H1 (cell line): ENCODE measurements at regions not wholly inside any gene's neighbourhood (a gene's known extent, or its start where the extent isn't known, plus 50 kb on each side); places are given as distances from the start of the nearest gene placed in this dataset.

ENCODE experiments used
- CTCF ChIA-PET: fragments of 300-600 bp; sonication (Branson Sonifier 250); formaldehyde crosslinking; loops from one replicate; lab custom pipeline; 2021; ENCODE audit not compliant: partially characterized antibody; lab: Charles Lee
- POLR2A ChIA-PET: fragments of 300-600 bp; sonication (Branson Sonifier 250); formaldehyde crosslinking; loops from one replicate; lab custom pipeline; 2021; ENCODE audit warnings: inconsistent platforms; ENCODE audit not compliant: partially characterized antibody; lab: Charles Lee
- DNase-seq, 2 experiments: peaks; one replicate each; pipeline versions ENCODE4 v3.0.0 to v3.0.0-alpha.2; 2010 to 2022; ENCODE audit warnings: low spot score in 2 of 2, low read depth in 1 of 2, mixed read lengths in 1 of 2
- FAIRE-seq: peaks from 2 replicates; lab custom pipeline; 2011; peaks lifted over from hg19 to GRCh38; lab: Jason Lieb, UNC
- H2AFZ ChIP-seq: 2 replicates; pipeline ENCODE4 v1.8.1; 2012; ENCODE audit warnings: low read length, inconsistent platforms
- H2AK5ac ChIP-seq: 2 replicates; pipeline ENCODE4 v1.6.1; 2013; ENCODE audit warnings: low read depth, low read length
- H2BK120ac ChIP-seq: replicated peaks from 2 replicates; pipeline ENCODE3; 2013; ENCODE audit warnings: low read depth, low read length, inconsistent platforms
- H2BK12ac ChIP-seq: 2 replicates; pipeline ENCODE4 v1.6.1; 2013; ENCODE audit warnings: low read depth, low read length
- H2BK15ac ChIP-seq: 2 replicates; pipeline ENCODE4 v1.6.1; 2013; ENCODE audit warnings: low read length
- H2BK20ac ChIP-seq: 2 replicates; pipeline ENCODE4 v1.6.1; 2013; ENCODE audit warnings: low read length
- H2BK5ac ChIP-seq: 2 replicates; pipeline ENCODE4 v1.6.1; 2013; ENCODE audit warnings: low read depth, low read length
- H3K14ac ChIP-seq: 2 replicates; pipeline ENCODE4 v1.6.1; 2013; ENCODE audit warnings: inconsistent platforms; ENCODE audit not compliant: insufficient read length
- H3K18ac ChIP-seq: 2 replicates; pipeline ENCODE4 v1.6.1; 2013; ENCODE audit warnings: low read length; ENCODE audit errors: extremely low read depth
- H3K23ac ChIP-seq: 2 replicates; pipeline ENCODE4 v1.6.1; 2013; ENCODE audit warnings: inconsistent platforms; ENCODE audit not compliant: insufficient read length
- H3K23me2 ChIP-seq: 2 replicates; pipeline ENCODE4 v1.6.1; 2013; ENCODE audit warnings: low read depth, low read length
- H3K27ac ChIP-seq: 2 replicates; pipeline ENCODE4 v1.6.1; 2011; ENCODE audit warnings: low read depth, low read length, inconsistent platforms
- H3K27me3 ChIP-seq, 4 experiments: replicated peaks in 1 of 4; 1 replicate in 1 of 4; 2 replicates in 3 of 4; pipeline versions ENCODE4 v1.6.1 to v1.8.1; 2011 to 2013; ENCODE audit warnings: low read length in 3 of 4, mild to moderate bottlenecking in 3 of 4, inconsistent platforms in 2 of 4, mixed read lengths in 2 of 4, moderate library complexity in 1 of 4; ENCODE audit not compliant: control insufficient read depth in 3 of 4, insufficient read depth in 3 of 4; ENCODE audit errors: extremely low read depth in 1 of 4
- H3K36me3 ChIP-seq, 4 experiments: 2 replicates each; pipeline versions ENCODE4 v1.6.1 to v1.8.1; 2011 to 2013; ENCODE audit warnings: mild to moderate bottlenecking in 4 of 4, low read length in 3 of 4, moderate library complexity in 2 of 4, control low read depth in 1 of 4, inconsistent platforms in 1 of 4; ENCODE audit not compliant: insufficient read depth in 4 of 4, control insufficient read depth in 2 of 4
- H3K4ac ChIP-seq: replicated peaks from 2 replicates; pipeline ENCODE3; 2013; ENCODE audit warnings: low read length, low read depth, mixed read lengths, inconsistent platforms; ENCODE audit not compliant: insufficient read length
- H3K4me1 ChIP-seq, 4 experiments: replicated peaks in 1 of 4; 1 replicate in 1 of 4; 2 replicates in 3 of 4; pipeline versions ENCODE4 v1.6.1 to v1.8.1; 2011 to 2013; ENCODE audit warnings: low read length in 3 of 4, inconsistent platforms in 2 of 4, mixed read lengths in 1 of 4; ENCODE audit not compliant: insufficient read depth in 4 of 4, control insufficient read depth in 3 of 4
- H3K4me2 ChIP-seq, 2 experiments: 2 replicates each; pipeline versions ENCODE4 v1.6.1 to v1.8.1; 2011 to 2013; ENCODE audit warnings: low read depth in 2 of 2, low read length in 2 of 2, control low read depth in 1 of 2, inconsistent platforms in 1 of 2, mild to moderate bottlenecking in 1 of 2; ENCODE audit not compliant: insufficient read depth in 1 of 2
- H3K4me3 ChIP-seq, 4 experiments: fragments of 200-600, 300-600 bp in 1 of 4; sonication (generic), shearing (Covaris generic), sonication (Bioruptor Twin) in 1 of 4; 2 replicates each; pipeline versions ENCODE4 v1.5.1 to v1.8.1; 2011 to 2016; ENCODE audit warnings: low read length in 4 of 4, low read depth in 3 of 4, control low read depth in 2 of 4, inconsistent platforms in 2 of 4, mild to moderate bottlenecking in 2 of 4, mixed read lengths in 1 of 4, moderate library complexity in 1 of 4; ENCODE audit not compliant: insufficient read depth in 2 of 4; ENCODE audit errors: extremely low read depth in 1 of 4
- H3K56ac ChIP-seq: replicated peaks from 2 replicates; pipeline ENCODE3; 2013; ENCODE audit warnings: low read depth, mild to moderate bottlenecking, mixed read lengths, low read length, inconsistent platforms; ENCODE audit not compliant: insufficient read length
- H3K79me1 ChIP-seq: 2 replicates; pipeline ENCODE4 v1.6.1; 2013; ENCODE audit warnings: low read depth, low read length, control low read depth
- H3K79me2 ChIP-seq, 2 experiments: 2 replicates each; pipeline versions ENCODE4 v1.6.1 to v1.8.1; 2012 to 2013; ENCODE audit warnings: low read length in 2 of 2, mild to moderate bottlenecking in 2 of 2, inconsistent platforms in 1 of 2; ENCODE audit not compliant: insufficient read depth in 2 of 2, control insufficient read depth in 1 of 2
- H3K9ac ChIP-seq, 4 experiments: replicated peaks in 1 of 4; 1 replicate in 1 of 4; 2 replicates in 3 of 4; pipeline versions ENCODE4 v1.6.1 to v1.8.1; 2011 to 2013; ENCODE audit warnings: low read depth in 3 of 4, low read length in 3 of 4, control low read depth in 2 of 4, mild to moderate bottlenecking in 2 of 4, moderate library complexity in 2 of 4, inconsistent platforms in 1 of 4; ENCODE audit errors: extremely low read depth in 1 of 4
- H3K9me3 ChIP-seq, 2 experiments: 2 replicates each; pipeline versions ENCODE4 v1.6.1 to v1.8.1; 2012 to 2013; ENCODE audit warnings: mild to moderate bottlenecking in 2 of 2, moderate library complexity in 2 of 2, control low read depth in 1 of 2, inconsistent platforms in 1 of 2, low read depth in 1 of 2, low read length in 1 of 2, mixed read lengths in 1 of 2; ENCODE audit not compliant: insufficient read depth in 2 of 2
- H4K20me1 ChIP-seq, 2 experiments: replicated peaks in 1 of 2; 2 replicates each; pipeline versions ENCODE3 to v1.8.1; 2011 to 2013; ENCODE audit warnings: inconsistent platforms in 2 of 2, low read length in 2 of 2, mild to moderate bottlenecking in 1 of 2; ENCODE audit not compliant: insufficient read depth in 2 of 2, control insufficient read depth in 1 of 2
- H4K5ac ChIP-seq: 2 replicates; pipeline ENCODE4 v1.6.1; 2013; ENCODE audit warnings: low read length, low read depth, mixed read lengths, inconsistent platforms; ENCODE audit not compliant: insufficient read length
- H4K8ac ChIP-seq: 2 replicates; pipeline ENCODE4 v1.8.0; 2013; ENCODE audit warnings: mild to moderate bottlenecking, moderate library complexity, low read length, inconsistent platforms; ENCODE audit not compliant: insufficient read depth; ENCODE audit errors: extremely low read depth
- H4K91ac ChIP-seq: replicated peaks from 2 replicates; pipeline ENCODE3; 2013; ENCODE audit warnings: low read length, mixed read lengths, inconsistent platforms; ENCODE audit not compliant: insufficient read length
- CREB1 ChIP-seq: IDR thresholded peaks from 2 replicates; pipeline ENCODE4 v1.6.1; 2012; ENCODE audit warnings: inconsistent platforms
- EZH2 ChIP-seq: fragments of 200-600 bp; sonication (generic); IDR thresholded peaks from 2 replicates; pipeline ENCODE4 v1.7.1; 2012; ENCODE audit warnings: low read depth, mild to moderate bottlenecking, moderate library complexity, low read length, inconsistent platforms; ENCODE audit not compliant: severe bottlenecking
- HDAC2 ChIP-seq, 2 experiments: fragments of 300-600 bp in 1 of 2; sonication (generic) in 1 of 2; IDR thresholded peaks; 2 replicates each; pipeline ENCODE4 v1.6.1; 2011 to 2012; ENCODE audit warnings: low read depth in 2 of 2, low read length in 2 of 2, mild to moderate bottlenecking in 2 of 2, moderate library complexity in 2 of 2, borderline replicate concordance in 1 of 2, inconsistent platforms in 1 of 2
- WGBS, 2 experiments: shearing (Covaris generic) in 1 of 2; methylation state at CpG; one replicate each; pipeline versions ENCODE4 v1.1.6 to v1.1.7; 2013 to 2015; ENCODE audit warnings: low lambda C conversion rate in 2 of 2, mixed read lengths in 2 of 2, inconsistent platforms in 1 of 2, low coverage in 1 of 2, missing lambda C conversion rate in 1 of 2; ENCODE audit not compliant: insufficient replicate concordance in 2 of 2, insufficient coverage in 1 of 2, insufficient read length in 1 of 2; ENCODE audit errors: extremely low coverage in 1 of 2, missing lambda C conversion rate in 1 of 2; 5-methylcytosine and 5-hydroxymethylcytosine counted together

DNA sequence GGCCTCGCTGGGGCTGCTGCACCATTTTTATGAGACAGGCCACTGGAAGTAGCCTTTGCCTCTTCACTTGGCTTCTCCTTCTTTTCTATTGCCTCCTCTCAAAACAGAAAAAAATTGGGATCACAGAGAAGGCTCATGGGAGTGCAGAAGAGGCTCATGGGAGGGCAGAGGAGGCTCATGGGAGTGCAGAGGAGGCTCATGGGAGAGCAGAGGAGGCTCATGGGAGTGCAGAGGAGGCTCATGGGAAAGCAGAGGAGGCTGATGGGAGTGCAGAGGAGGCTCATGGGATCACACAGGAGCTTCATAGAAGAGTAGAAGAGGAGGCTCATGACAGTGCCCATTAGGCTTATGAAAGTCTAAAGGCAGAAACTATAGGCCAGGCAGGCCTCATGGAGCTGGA is 211.2 kb downstream of the IRF8 start:
- no peak for FAIRE-seq
- no peak for DNase-seq
- no peak overlapping the region for H4K5ac ChIP-seq
- no peak overlapping the region for H4K91ac ChIP-seq
- no peak overlapping the region for H3K4me3 ChIP-seq
- no peak overlapping the region for H2BK5ac ChIP-seq
- no peak overlapping the region for H2BK20ac ChIP-seq
- POLR2A ChIA-PET = no interaction called here
- H3K9me3 ChIP-seq = peaks cover 0 to 7% of the 10 kb centered on the region in 2 experiments; a peak in 1 of 4 replicates
- H3K4ac ChIP-seq = no peak overlapping the region
- H3K9ac ChIP-seq = no peak overlapping the region
- no peak overlapping the region for H2BK15ac ChIP-seq
- 94% methylated on average over 1 of the region's 1 CpG; no CpG with 5 or more reads in 1 of the 2 experiments for WGBS, 2 experiments
- peaks cover 10% of the 10 kb centered on the region; the same call in 1 of the 2 replicates for H3K23me2 ChIP-seq
- no peak overlapping the region for H2BK120ac ChIP-seq
- no peak overlapping the region for H3K27ac ChIP-seq
- H3K18ac ChIP-seq = no peak overlapping the region
- H3K14ac ChIP-seq = no peak overlapping the region
- no peak overlapping the region for H2AFZ ChIP-seq
- no peak overlapping the region for H3K56ac ChIP-seq
- H3K27me3 ChIP-seq = no peaks in the 10 kb centered on the region
- no peaks in the 10 kb centered on the region for H4K20me1 ChIP-seq
- no peak overlapping the region for H2BK12ac ChIP-seq
- no peak overlapping the region for H3K23ac ChIP-seq
- H3K79me1 ChIP-seq = no peaks in the 10 kb centered on the region
- peaks cover 0 to 3% (median 0%) of the 10 kb centered on the region in 4 experiments; a peak in 1 of 7 replicates for H3K4me1 ChIP-seq
- H4K8ac ChIP-seq = no peak overlapping the region
- no peaks in the 10 kb centered on the region for H3K36me3 ChIP-seq
- H3K4me2 ChIP-seq = no peak overlapping the region
- no peaks in the 10 kb centered on the region for H3K79me2 ChIP-seq
- CTCF ChIA-PET = interaction anchor here (1.1 to 1.8 kb wide), 6 partner anchors 11 to 112 kb away, joined by 3 to 6 read pairs (median 4); no protein-coding TSS in a partner anchor
- no peak overlapping the region for H2AK5ac ChIP-seq
- TF ChIP-seq HDAC2 (IDR thresholded peaks at IDR 0.05; ENCODE audit: borderline replicate concordance in 1 of 2, low read depth in 2 of 2, low read length in 2 of 2) (no peak), CREB1 (no peak), EZH2 (no peak)
